ENCODE measurements at regions not wholly inside any gene's neighbourhood (a gene's known extent, or its start where the extent isn't known, plus 50 kb on each side); places are given as distances from the start of the nearest gene placed in this dataset.

- no peak for DNase-seq
Observed at GRCh38 chr18:51603111-51603510, 405.6 kb upstream of the MEX3C start.

GRCh38 chr18:51603551-51603950 is 406.1 kb upstream of the MEX3C start:
- DNase-seq: no peak

- no peak for DNase-seq
Observed at GRCh38 chr18:51610481-51610880, 413.0 kb upstream of the MEX3C start.

GRCh38 chr18:51611326-51611725 is 413.8 kb upstream of the MEX3C start:
- DNase-seq: no peak

GRCh38 chr18:51614033-51614432 is 416.6 kb upstream of the MEX3C start:
- no peak for DNase-seq

GRCh38 chr18:51614967-51615571 is 417.6 kb upstream of the MEX3C start:
- DNase-seq: no peak

GRCh38 chr18:51617167-51617566 is 419.7 kb upstream of the MEX3C start:
- no peak for DNase-seq

- no peak for DNase-seq
Observed at GRCh38 chr18:51617572-51618260, 420.2 kb upstream of the MEX3C start.

- no peak for DNase-seq
Observed at GRCh38 chr18:51619283-51619682, 421.8 kb upstream of the MEX3C start.

GRCh38 chr18:51621113-51621863 is 423.8 kb upstream of the MEX3C start:
- no peak for DNase-seq

- DNase-seq: no peak
Observed at GRCh38 chr18:51621864-51622160, 424.3 kb upstream of the MEX3C start.

- no peak for DNase-seq
Observed at GRCh38 chr18:51622702-51623101, 425.2 kb upstream of the MEX3C start.

- no peak for DNase-seq
Observed at GRCh38 chr18:51623653-51624052, 426.2 kb upstream of the MEX3C start.

- no peak for DNase-seq
Observed at GRCh38 chr18:51630706-51631105, 433.2 kb upstream of the MEX3C start.

- no peak for DNase-seq
Observed at GRCh38 chr18:51637881-51638280, 440.4 kb upstream of the MEX3C start.

GRCh38 chr18:51639541-51639940 is 442.1 kb upstream of the MEX3C start:
- DNase-seq: no peak

- DNase-seq: no peak
Observed at GRCh38 chr18:51643483-51643882, 446.0 kb upstream of the MEX3C start.

GRCh38 chr18:51645607-51646006 is 448.1 kb upstream of the MEX3C start:
- DNase-seq: no peak

GRCh38 chr18:51647346-51647745 is 449.9 kb upstream of the MEX3C start:
- no peak for DNase-seq

- no peak for DNase-seq
Observed at GRCh38 chr18:51647942-51648341, 450.5 kb upstream of the MEX3C start.

GRCh38 chr18:51649796-51650195 is 452.3 kb upstream of the MEX3C start:
- no peak for DNase-seq

GRCh38 chr18:51651761-51652160 is 454.3 kb upstream of the MEX3C start:
- no peak for DNase-seq

- no peak for DNase-seq
Observed at GRCh38 chr18:51653507-51654213, 456.2 kb upstream of the MEX3C start.

Data from activated CD8-positive, alpha-beta memory T cell treated with anti-CD3 and anti-CD28 coated beads for 24 hours (primary cell).